AG09319 (cell line): ENCODE measurements at regions not wholly inside any gene's neighbourhood (a gene's known extent, or its start where the extent isn't known, plus 50 kb on each side); places are given as distances from the start of the nearest gene placed in this dataset.

ENCODE experiments used
- DNase-seq: peaks from one replicate; pipeline ENCODE4 v3.0.0-alpha.2; 2010; ENCODE audit warnings: low read depth; ENCODE audit errors: extremely low read depth
- TF ChIP-seq, protein P1 (sequence below): IDR thresholded peaks from 2 replicates; pipeline ENCODE4 v1.5.1; 2011; ENCODE audit warnings: low read depth, mild to moderate bottlenecking, inconsistent platforms, low read length, moderate library complexity

DNA sequence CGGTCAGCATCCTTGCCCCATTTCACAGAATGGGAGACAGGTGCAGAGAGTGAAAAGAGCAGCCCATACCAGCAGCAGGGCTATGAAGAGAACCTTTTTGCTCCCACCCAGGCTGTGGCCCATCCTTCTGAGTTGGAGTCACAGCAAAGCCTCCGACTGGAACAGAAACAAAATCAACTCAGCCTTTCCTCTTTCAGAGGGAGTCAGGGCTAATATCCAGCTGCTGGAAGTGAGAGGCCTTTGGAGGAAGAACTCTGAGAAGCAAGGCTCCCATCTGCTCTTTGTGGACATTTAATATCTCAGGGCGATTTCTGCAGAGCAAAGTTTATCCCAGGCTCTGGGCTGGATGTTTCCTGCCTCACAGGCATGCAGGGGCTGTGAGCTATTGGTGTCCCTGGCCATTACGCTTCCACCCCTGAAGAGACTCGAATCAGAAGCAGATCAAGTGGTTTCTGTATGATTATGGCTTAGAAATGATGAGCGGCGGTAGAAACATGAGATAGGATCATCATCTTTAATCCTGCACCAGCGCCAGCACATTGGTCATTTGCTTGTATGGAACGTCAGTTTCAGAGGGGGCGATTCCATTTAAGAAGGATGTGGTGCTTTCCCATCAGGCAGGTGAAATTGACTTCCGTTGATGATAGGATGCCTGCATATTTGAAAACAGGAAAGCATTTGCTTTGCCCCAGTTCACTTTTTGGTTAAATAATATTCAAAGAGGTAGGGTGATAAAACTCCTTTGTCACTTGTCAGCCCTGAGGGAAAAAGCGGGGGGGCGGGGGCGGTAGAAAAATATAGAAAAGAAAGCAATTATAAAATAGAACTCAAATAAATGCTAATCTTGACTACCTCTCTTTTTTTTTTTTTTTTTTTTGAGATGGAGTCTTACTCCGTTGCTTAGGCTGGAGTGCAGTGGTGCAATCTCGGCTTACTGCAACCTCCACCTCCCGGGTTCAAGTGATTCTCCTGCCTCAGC is 152.4 kb downstream of the LRRC30 start:
- TF ChIP-seq, protein P1, sequence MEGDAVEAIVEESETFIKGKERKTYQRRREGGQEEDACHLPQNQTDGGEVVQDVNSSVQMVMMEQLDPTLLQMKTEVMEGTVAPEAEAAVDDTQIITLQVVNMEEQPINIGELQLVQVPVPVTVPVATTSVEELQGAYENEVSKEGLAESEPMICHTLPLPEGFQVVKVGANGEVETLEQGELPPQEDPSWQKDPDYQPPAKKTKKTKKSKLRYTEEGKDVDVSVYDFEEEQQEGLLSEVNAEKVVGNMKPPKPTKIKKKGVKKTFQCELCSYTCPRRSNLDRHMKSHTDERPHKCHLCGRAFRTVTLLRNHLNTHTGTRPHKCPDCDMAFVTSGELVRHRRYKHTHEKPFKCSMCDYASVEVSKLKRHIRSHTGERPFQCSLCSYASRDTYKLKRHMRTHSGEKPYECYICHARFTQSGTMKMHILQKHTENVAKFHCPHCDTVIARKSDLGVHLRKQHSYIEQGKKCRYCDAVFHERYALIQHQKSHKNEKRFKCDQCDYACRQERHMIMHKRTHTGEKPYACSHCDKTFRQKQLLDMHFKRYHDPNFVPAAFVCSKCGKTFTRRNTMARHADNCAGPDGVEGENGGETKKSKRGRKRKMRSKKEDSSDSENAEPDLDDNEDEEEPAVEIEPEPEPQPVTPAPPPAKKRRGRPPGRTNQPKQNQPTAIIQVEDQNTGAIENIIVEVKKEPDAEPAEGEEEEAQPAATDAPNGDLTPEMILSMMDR: no peak

GRCh38 chr18:7388741-7389140 is 157.9 kb downstream of the LRRC30 start:
- no peak for DNase-seq
- TF ChIP-seq, protein P1: no peak

More for the DNA sequence above, 152.4 kb downstream of the LRRC30 start:
- no peak for DNase-seq

DNA sequence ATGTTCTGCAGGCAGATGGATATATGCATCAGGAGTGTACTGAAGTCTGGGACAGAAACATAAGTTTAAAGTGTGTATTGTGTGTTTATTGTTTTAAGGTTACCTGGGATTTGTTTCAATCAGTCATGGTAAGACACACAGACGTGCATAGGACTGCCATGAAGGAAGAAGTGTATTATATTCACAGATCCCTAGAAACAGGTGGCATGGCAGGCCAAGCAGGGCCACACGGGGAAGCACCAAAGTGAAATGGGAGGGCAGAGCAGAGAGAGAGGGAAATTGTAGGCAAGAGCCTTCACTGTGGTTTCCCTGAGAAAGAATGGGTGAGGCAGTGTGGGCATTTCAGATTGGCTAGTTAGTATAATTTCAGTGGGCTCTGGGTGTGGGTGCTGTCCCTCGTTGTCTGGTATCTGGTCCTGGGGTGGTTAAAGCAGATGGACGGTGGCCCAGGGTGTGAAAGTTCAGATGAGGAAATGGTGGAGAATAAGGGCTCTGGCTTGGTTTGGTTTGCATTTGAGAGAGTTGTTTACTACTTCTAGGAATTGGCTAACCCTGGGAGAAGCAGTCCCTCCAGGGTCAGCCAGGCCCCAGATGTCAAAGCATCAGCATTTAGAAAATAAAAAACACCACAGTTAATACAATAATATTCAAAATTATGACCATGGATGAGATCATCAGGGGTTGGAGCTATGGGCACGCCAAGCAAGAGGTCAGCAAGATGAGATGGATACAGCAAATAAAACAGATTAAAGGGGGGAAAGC is 160.0 kb downstream of the LRRC30 start:
- no peak for DNase-seq

DNA sequence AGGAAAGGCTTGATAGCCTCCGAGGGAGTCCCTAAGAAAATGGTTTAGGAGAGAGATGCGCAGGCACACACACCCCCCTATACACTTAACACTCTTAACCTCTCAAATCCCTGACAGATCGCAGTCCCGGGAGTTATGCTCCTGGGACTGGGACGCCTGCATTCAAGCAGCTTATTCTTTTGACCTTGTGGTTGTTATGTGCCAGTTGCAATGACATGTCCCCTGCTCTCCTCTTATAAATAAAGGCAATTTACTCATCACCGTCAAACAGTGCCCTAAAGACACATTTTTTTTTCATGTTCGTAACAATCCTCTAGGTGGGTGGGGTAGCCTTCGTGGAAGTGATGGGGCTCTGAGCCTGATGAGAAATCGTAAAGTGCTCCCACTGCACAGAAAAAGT is 162.2 kb downstream of the LRRC30 start:
- no peak for DNase-seq
- TF ChIP-seq, protein P1: no peak

More for the DNA sequence above, 160.0 kb downstream of the LRRC30 start:
- TF ChIP-seq, protein P1: no peak

GRCh38 chr18:7394050-7394659 is 163.3 kb downstream of the LRRC30 start:
- no peak for DNase-seq
- TF ChIP-seq, protein P1: no peak

DNA sequence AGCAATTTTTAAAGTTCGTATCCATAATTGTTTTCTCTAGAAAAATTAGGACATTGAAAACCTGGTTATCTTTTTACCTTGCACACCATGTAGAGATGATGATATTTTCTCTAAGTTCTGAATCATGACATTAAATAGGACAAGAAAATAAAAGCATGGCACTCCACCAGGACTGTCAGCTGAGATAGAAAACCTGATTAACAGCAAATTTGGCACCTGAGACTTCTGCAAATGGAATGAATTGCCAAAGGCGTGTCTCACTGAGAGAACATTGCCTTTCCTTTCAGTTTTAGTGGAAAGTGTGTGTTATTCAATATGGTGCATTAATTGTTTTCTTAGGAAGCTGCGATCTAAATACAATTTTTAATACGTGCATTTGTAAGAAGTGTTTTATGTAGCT is 164.7 kb downstream of the LRRC30 start:
- DNase-seq: no peak
- TF ChIP-seq, protein P1: no peak

GRCh38 chr18:7413906-7414305 is 153.2 kb upstream of the PTPRM start:
- no peak for DNase-seq
- TF ChIP-seq, protein P1: no peak
